H9 (cell line): ENCODE measurements at regions not wholly inside any gene's neighbourhood (a gene's known extent, or its start where the extent isn't known, plus 50 kb on each side); places are given as distances from the start of the nearest gene placed in this dataset.

Source experiments
- DNase-seq: peaks from one replicate; pipeline ENCODE4 v3.0.0-alpha.2; 2017
- H2AFZ ChIP-seq: one replicate; pipeline ENCODE4 v1.6.1; 2013; ENCODE audit warnings: mild to moderate bottlenecking, low read length, control low read depth, moderate library complexity
- H2AK5ac ChIP-seq: 2 replicates; pipeline ENCODE4 v1.6.1; 2013; ENCODE audit warnings: low read length, control low read depth, mixed read lengths; ENCODE audit not compliant: insufficient read length
- H2BK120ac ChIP-seq: one replicate; pipeline ENCODE4 v1.6.1; 2013; ENCODE audit warnings: low read depth, mild to moderate bottlenecking, low read length, control low read depth, inconsistent platforms; ENCODE audit not compliant: poor library complexity, severe bottlenecking
- H2BK12ac ChIP-seq: 2 replicates; pipeline ENCODE4 v1.6.1; 2013; ENCODE audit warnings: low read length, control low read depth, mixed read lengths, low read depth; ENCODE audit not compliant: insufficient read length
- H2BK15ac ChIP-seq: 2 replicates; pipeline ENCODE4 v1.6.1; 2013; ENCODE audit warnings: low read depth, low read length, control low read depth
- H2BK20ac ChIP-seq: one replicate; pipeline ENCODE4 v1.6.1; 2013; ENCODE audit warnings: low read depth, mild to moderate bottlenecking, low read length, control low read depth, inconsistent platforms; ENCODE audit not compliant: poor library complexity, severe bottlenecking
- H2BK5ac ChIP-seq: 2 replicates; pipeline ENCODE4 v1.6.1; 2013; ENCODE audit warnings: low read length, control low read depth, mixed read lengths; ENCODE audit not compliant: insufficient read length
- H3K14ac ChIP-seq: 2 replicates; pipeline ENCODE4 v1.6.1; 2013; ENCODE audit warnings: low read length, control low read depth; ENCODE audit not compliant: insufficient read depth
- H3K18ac ChIP-seq: 2 replicates; pipeline ENCODE4 v1.6.1; 2013; ENCODE audit warnings: low read depth, mild to moderate bottlenecking, mixed read lengths, low read length, control low read depth; ENCODE audit not compliant: insufficient read length
- H3K23ac ChIP-seq: 2 replicates; pipeline ENCODE4 v1.6.1; 2013; ENCODE audit warnings: low read length, control low read depth, mixed read lengths, low read depth; ENCODE audit not compliant: insufficient read length
- H3K23me2 ChIP-seq: 2 replicates; pipeline ENCODE4 v1.6.1; 2013; ENCODE audit warnings: low read depth, mild to moderate bottlenecking, mixed read lengths, low read length, control low read depth; ENCODE audit not compliant: insufficient read length, poor library complexity, severe bottlenecking
- H3K27ac ChIP-seq: 2 replicates; pipeline ENCODE4 v1.5.1; 2013; ENCODE audit warnings: low read length, control low read depth, mixed read lengths, low read depth; ENCODE audit not compliant: insufficient read length
- H3K27me3 ChIP-seq: 2 replicates; pipeline ENCODE4 v1.6.1; 2013; ENCODE audit warnings: low read length, control low read depth, inconsistent platforms; ENCODE audit not compliant: insufficient read depth
- H3K4ac ChIP-seq: 2 replicates; pipeline ENCODE4 v1.6.1; 2013; ENCODE audit warnings: low read depth, mild to moderate bottlenecking, control low read depth, inconsistent platforms, low read length, moderate library complexity
- H3K4me1 ChIP-seq: 2 replicates; pipeline ENCODE4 v1.6.1; 2013; ENCODE audit warnings: low read length, control low read depth, inconsistent platforms; ENCODE audit not compliant: insufficient read depth
- H3K4me2 ChIP-seq: 2 replicates; pipeline ENCODE4 v1.6.1; 2013; ENCODE audit warnings: low read length, control low read depth, mixed read lengths; ENCODE audit not compliant: insufficient read length, insufficient read depth
- H3K56ac ChIP-seq: 2 replicates; pipeline ENCODE4 v1.6.1; 2013; ENCODE audit warnings: low read depth, mild to moderate bottlenecking, mixed read lengths, low read length, control low read depth; ENCODE audit not compliant: insufficient read length
- H3K79me1 ChIP-seq: 2 replicates; pipeline ENCODE4 v1.6.1; 2013; ENCODE audit warnings: low read depth, mild to moderate bottlenecking, moderate library complexity, low read length, control low read depth, inconsistent platforms; ENCODE audit not compliant: insufficient read depth, poor library complexity, severe bottlenecking
- H3K79me2 ChIP-seq: 2 replicates; pipeline ENCODE4 v1.6.1; 2013; ENCODE audit warnings: low read length, control low read depth, inconsistent platforms; ENCODE audit not compliant: insufficient read depth
- H3K9ac ChIP-seq: 2 replicates; pipeline ENCODE4 v1.6.1; 2013; ENCODE audit warnings: low read length, control low read depth, mixed read lengths; ENCODE audit not compliant: insufficient read length; ENCODE audit errors: extremely low read depth
- H3K9me3 ChIP-seq: one replicate; pipeline ENCODE4 v1.6.1; 2013; ENCODE audit warnings: low read depth, low read length, inconsistent platforms; ENCODE audit not compliant: control insufficient read depth
- H3T11ph ChIP-seq: one replicate; pipeline ENCODE4 v1.6.1; 2013; ENCODE audit warnings: mild to moderate bottlenecking, low read length, control low read depth, inconsistent platforms
- H4K20me1 ChIP-seq: one replicate; pipeline ENCODE4 v1.6.1; 2013; ENCODE audit not compliant: control insufficient read depth, insufficient read length, insufficient read depth
- H4K5ac ChIP-seq: 2 replicates; pipeline ENCODE4 v1.6.1; 2013; ENCODE audit warnings: low read depth, mild to moderate bottlenecking, mixed read lengths, low read length, control low read depth; ENCODE audit not compliant: insufficient read length
- H4K8ac ChIP-seq: replicated peaks from 2 replicates; pipeline ENCODE4 v1.6.1; 2013; ENCODE audit warnings: low read length, control low read depth, mixed read lengths, low read depth; ENCODE audit not compliant: insufficient read length
- H4K91ac ChIP-seq: 2 replicates; pipeline ENCODE4 v1.6.1; 2013; ENCODE audit warnings: low read depth, mild to moderate bottlenecking, moderate library complexity, mixed read lengths, low read length, control low read depth; ENCODE audit not compliant: insufficient read length
- H3K27ac Mint-ChIP-seq, 3 experiments: 2 replicates in 2 of 3; 3 replicates in 1 of 3; pipeline ENCODE4 v1.8.0; 2020 to 2021; ENCODE audit warnings: mixed read lengths in 3 of 3, mild to moderate bottlenecking in 1 of 3, moderate library complexity in 1 of 3
- H3K27me3 Mint-ChIP-seq: 2 replicates; pipeline ENCODE4 v1.8.0; 2021; ENCODE audit warnings: low read depth, mild to moderate bottlenecking, moderate library complexity, mixed read lengths
- H3K36me3 Mint-ChIP-seq, 3 experiments: 2 replicates in 2 of 3; 3 replicates in 1 of 3; pipeline ENCODE4 v1.8.0; 2020 to 2021; ENCODE audit warnings: low read depth in 3 of 3, mixed read lengths in 3 of 3; ENCODE audit not compliant: insufficient read depth in 1 of 3
- H3K4me1 Mint-ChIP-seq, 2 experiments: 2 replicates each; pipeline ENCODE4 v1.8.0; 2020; ENCODE audit warnings: mixed read lengths in 2 of 2
- H3K4me3 Mint-ChIP-seq, 2 experiments: 2 replicates in 1 of 2; 3 replicates in 1 of 2; pipeline ENCODE4 v1.8.0; 2020 to 2021; ENCODE audit warnings: mild to moderate bottlenecking in 2 of 2, mixed read lengths in 2 of 2, moderate library complexity in 1 of 2
- H3K9me3 Mint-ChIP-seq, 2 experiments: 2 replicates in 1 of 2; 3 replicates in 1 of 2; pipeline ENCODE4 v1.8.0; 2020; ENCODE audit warnings: mild to moderate bottlenecking in 2 of 2, mixed read lengths in 2 of 2, moderate library complexity in 1 of 2
- CTCF ChIP-seq: fragments of 200-600 bp; sonication (generic); conservative IDR thresholded peaks from 3 replicates; pipeline ENCODE4 v1.8.0; 2021; ENCODE audit warnings: antibody characterized with exemption, mild to moderate bottlenecking
- WGBS: extraction: QIAGEN DNeasy Blood & Tissue Kit; methylation state at CpG from one replicate; pipeline ENCODE4 v1.1.7; 2013; ENCODE audit warnings: missing lambda C conversion rate, low lambda C conversion rate, mixed read lengths; ENCODE audit not compliant: insufficient read length; ENCODE audit errors: extremely low coverage; 5-methylcytosine and 5-hydroxymethylcytosine counted together

DNA sequence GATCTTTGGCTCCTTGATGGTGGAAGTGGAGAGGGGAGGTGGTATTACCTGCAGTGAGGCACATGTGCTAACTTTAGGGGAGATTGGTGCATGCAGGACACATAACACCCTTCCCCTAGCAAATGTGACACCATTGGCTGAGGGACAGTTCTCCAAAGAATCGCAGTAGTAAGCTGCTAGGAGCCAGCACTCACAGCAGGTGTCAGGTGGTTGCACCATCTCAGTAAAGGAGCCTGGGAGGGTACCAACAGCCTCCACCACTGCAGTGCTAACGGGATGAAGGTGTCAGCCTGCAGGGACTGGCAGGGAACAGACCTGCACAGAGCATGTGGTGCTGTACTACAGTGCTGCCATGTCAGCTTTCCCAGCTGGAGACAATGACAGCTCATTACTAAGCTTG, 127.3 kb upstream of the PIEZO2 start:
- H2BK12ac ChIP-seq = no peak overlapping the region
- H2BK5ac ChIP-seq = no peak overlapping the region
- WGBS = no CpG with 5 or more reads among the region's 2 CpGs
- H2AFZ ChIP-seq = no peak overlapping the region
- no peaks in the 10 kb centered on the region for H3K79me1 ChIP-seq
- H3K23ac ChIP-seq = no peak overlapping the region
- H3K14ac ChIP-seq = no peak overlapping the region
- Mint-ChIP-seq H3K27me3 (peaks cover 4% of the 10 kb centered on the region), H3K9me3 (peaks cover 0 to 4% of the 10 kb centered on the region in 2 experiments; a peak in 2 of 5 replicates), H3K4me3 (no peak overlapping the region), H3K4me1 (no peaks in the 10 kb centered on the region), H3K27ac (no peak overlapping the region), H3K36me3 (no peaks in the 10 kb centered on the region; a peak in 2 of 7 replicates)
- no peak overlapping the region for H4K5ac ChIP-seq
- H3K79me2 ChIP-seq = no peaks in the 10 kb centered on the region
- no peak overlapping the region for H3T11ph ChIP-seq
- H4K8ac ChIP-seq = no peak overlapping the region
- H3K9ac ChIP-seq = no peak overlapping the region
- no peak overlapping the region for H2AK5ac ChIP-seq
- no peak overlapping the region for H4K91ac ChIP-seq
- H4K20me1 ChIP-seq = no peaks in the 10 kb centered on the region
- H3K9me3 ChIP-seq = no peaks in the 10 kb centered on the region
- TF ChIP-seq CTCF = no peak
- no peak overlapping the region for H3K27ac ChIP-seq
- no peak overlapping the region for H3K56ac ChIP-seq
- no peak overlapping the region for H2BK20ac ChIP-seq
- H3K4ac ChIP-seq = no peak overlapping the region
- no peak overlapping the region for H3K18ac ChIP-seq
- no peaks in the 10 kb centered on the region for H3K4me1 ChIP-seq
- H2BK15ac ChIP-seq = no peak overlapping the region
- no peaks in the 10 kb centered on the region for H3K27me3 ChIP-seq
- DNase-seq = no peak
- H3K4me2 ChIP-seq = no peak overlapping the region
- H2BK120ac ChIP-seq = no peak overlapping the region
- no peaks in the 10 kb centered on the region for H3K23me2 ChIP-seq
